ENCODE measurements at regions not wholly inside any gene's neighbourhood (a gene's known extent, or its start where the extent isn't known, plus 50 kb on each side); places are given as distances from the start of the nearest gene placed in this dataset.

- 76% methylated on average over 5 of the region's 9 CpGs for WGBS (ENCODE audit: insufficient coverage, insufficient replicate concordance, low lambda C conversion rate, missing lambda C conversion rate)
- Histone ChIP-seq H3K27me3 (replicated peaks in 1 of 2; ENCODE audit: control insufficient read depth in 2 of 2, insufficient read depth in 2 of 2, low read length in 1 of 2) (no peaks in the 10 kb centered on the region), H3K9me3 (replicated peaks; ENCODE audit: control insufficient read depth, insufficient read depth, low read length) (no peaks in the 10 kb centered on the region), H4K20me1 (ENCODE audit: control insufficient read depth, insufficient read depth) (no peaks in the 10 kb centered on the region), H2AFZ (ENCODE audit: control insufficient read depth, low read depth, low read length) (no peak overlapping the region), H3K4me1 (ENCODE audit: control insufficient read depth, insufficient read depth, low read length) (no peaks in the 10 kb centered on the region), H3K4me2 (ENCODE audit: control insufficient read depth, insufficient read depth) (no peak overlapping the region), H3K36me3 (ENCODE audit: control insufficient read depth in 2 of 2, insufficient read depth in 2 of 2, low read length in 1 of 2) (no peaks in the 10 kb centered on the region), H3K9ac (ENCODE audit: control insufficient read depth, insufficient read depth, low read length) (no peak overlapping the region), H3K79me2 (ENCODE audit: control insufficient read depth, insufficient read depth, low read length) (no peaks in the 10 kb centered on the region), H3K4me3 (no peak overlapping the region), H3K27ac (ENCODE audit: control insufficient read depth, insufficient read depth) (no peak overlapping the region)
- ChIA-PET POLR2A (no interaction called here), CTCF (no interaction called here), RAD21 (ENCODE audit: unreplicated experiment) (no interaction called here), SMC1A (ENCODE audit: uncharacterized antibody, unreplicated experiment) (no interaction called here)
- intact Hi-C loops (cut with micrococcal nuclease; ENCODE audit: unreplicated experiment) (no loop called here), in situ Hi-C loops (cut with MboI) (no loop called here)
- no peak for ATAC-seq
- no peak for DNase-seq (ENCODE audit: low read depth, low spot score)
- no TSS peak for BruUV-seq (replicated peaks)
- no peak for FAIRE-seq
- TF ChIP-seq EED (IDR thresholded peaks at IDR 0.05; ENCODE audit: low read depth) (no peak), GATAD2B (conservative IDR thresholded peaks at IDR 0.05; ENCODE audit: low read depth) (no peak), STAT1 (conservative IDR thresholded peaks at IDR 0.05) (no peak), MLLT1 (IDR thresholded peaks at IDR 0.05) (no peak), PAX5 (IDR thresholded peaks at IDR 0.05; ENCODE audit: borderline replicate concordance, low read depth, low read length) (no peak), MTA3 (IDR thresholded peaks at IDR 0.05; ENCODE audit: borderline replicate concordance, low read length) (no peak), CEBPZ (IDR thresholded peaks at IDR 0.05; ENCODE audit: low read depth, low read length) (no peak), ZBTB4 (CRISPR knock-in tag; IDR thresholded peaks at IDR 0.05) (no peak), NR2C2 (IDR thresholded peaks at IDR 0.05; ENCODE audit: borderline replicate concordance, control insufficient read depth, insufficient read length, low read depth) (no peak), ELK1 (IDR thresholded peaks at IDR 0.05; ENCODE audit: low read depth, low read length) (no peak), MYB (IDR thresholded peaks at IDR 0.05; ENCODE audit: borderline replicate concordance, low read depth, low read length) (no peak), SP1 (IDR thresholded peaks at IDR 0.05; ENCODE audit: low read depth, low read length) (no peak), ATF3 (IDR thresholded peaks at IDR 0.05; ENCODE audit: borderline replicate concordance, extremely low read depth, low read depth, low read length) (no peak), RB1 (IDR thresholded peaks at IDR 0.05; ENCODE audit: borderline replicate concordance) (no peak)
Measured at GRCh38 chr21:31564439-31564838, 95.1 kb upstream of the SOD1 start.
